NCI-H146 treated with DMSO at 0.1 percent for 48 hours (cell line): ENCODE measurements at regions not wholly inside any gene's neighbourhood (a gene's known extent, or its start where the extent isn't known, plus 50 kb on each side); places are given as distances from the start of the nearest gene placed in this dataset.

ENCODE experiments used
- DNase-seq: peaks from one replicate; lab custom pipeline; 2025; ENCODE audit not compliant: unreplicated experiment; lab: John Stamatoyannopoulos, UW

DNA sequence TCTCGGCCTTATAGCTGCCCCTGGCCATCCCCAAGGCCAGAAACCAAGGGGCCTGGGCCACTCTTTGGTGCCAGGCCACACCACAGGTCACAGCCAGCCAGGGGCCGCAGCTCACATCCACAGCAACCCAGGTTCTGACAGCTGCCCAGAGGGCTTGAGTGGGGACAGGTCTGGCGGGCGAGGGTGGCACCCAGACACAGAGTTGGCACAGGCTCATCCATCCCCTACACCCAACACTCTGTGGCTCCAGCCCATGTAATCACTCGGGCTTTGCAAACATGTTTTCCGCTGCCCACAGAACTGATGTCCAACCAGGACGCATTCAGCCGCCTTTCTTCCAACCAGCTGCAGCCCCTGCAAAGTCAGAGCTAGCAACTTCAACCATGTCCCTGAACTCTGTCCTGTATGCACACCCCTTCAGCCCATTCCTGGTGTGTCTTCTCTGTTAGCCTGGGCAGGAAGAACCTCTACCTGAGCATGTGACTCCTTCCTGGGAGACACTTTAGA lies 57.7 kb upstream of the PPP2R2D start:
- no peak for DNase-seq

DNA sequence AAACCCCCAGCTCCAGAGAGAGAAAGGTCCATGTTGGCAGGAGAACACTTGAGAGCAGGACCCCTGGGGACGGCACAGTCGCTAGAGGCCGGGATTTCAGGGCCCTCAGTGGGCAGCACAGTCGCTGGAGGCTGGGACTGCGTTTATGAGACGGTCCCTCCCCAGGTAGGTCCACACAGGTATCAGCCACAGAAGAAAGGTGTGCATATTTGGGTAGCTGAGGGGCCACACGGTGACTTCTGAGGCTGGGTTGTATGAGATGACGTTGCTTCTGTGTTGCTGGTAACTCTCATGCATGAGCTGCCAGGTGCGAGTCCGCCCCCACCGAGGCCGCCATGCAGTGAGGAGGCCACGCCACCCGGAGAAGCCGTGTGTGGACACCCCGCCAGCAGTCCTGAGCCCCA lies 56.9 kb upstream of the PPP2R2D start:
- DNase-seq = no peak

DNA sequence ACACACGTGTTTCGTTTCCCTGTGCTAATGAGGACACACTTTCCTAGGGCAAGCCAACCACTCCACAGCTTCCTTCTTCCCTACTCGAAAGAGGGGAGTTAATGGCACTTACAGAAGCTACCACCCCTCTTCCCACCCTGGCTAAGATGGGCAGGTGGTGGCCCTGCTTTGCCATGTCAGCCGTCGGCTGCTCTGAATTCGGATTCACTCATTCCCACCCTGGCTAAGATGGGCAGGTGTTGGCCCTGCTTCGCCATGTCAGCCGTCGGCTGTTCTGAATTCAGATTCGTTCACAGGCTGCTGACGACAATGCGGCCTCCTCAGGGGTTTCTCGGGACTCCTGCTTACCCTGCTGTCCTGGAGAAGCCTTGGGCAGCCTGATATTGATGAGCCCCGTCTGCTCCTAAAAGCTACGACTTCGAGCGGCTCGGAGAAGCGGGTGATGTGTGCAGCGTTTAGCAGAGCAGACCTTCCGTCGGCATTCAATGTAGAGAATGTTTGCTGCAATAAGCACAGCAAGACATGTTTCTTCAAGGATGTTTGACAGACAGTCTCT lies 56.2 kb upstream of the PPP2R2D start:
- DNase-seq = no peak

DNA sequence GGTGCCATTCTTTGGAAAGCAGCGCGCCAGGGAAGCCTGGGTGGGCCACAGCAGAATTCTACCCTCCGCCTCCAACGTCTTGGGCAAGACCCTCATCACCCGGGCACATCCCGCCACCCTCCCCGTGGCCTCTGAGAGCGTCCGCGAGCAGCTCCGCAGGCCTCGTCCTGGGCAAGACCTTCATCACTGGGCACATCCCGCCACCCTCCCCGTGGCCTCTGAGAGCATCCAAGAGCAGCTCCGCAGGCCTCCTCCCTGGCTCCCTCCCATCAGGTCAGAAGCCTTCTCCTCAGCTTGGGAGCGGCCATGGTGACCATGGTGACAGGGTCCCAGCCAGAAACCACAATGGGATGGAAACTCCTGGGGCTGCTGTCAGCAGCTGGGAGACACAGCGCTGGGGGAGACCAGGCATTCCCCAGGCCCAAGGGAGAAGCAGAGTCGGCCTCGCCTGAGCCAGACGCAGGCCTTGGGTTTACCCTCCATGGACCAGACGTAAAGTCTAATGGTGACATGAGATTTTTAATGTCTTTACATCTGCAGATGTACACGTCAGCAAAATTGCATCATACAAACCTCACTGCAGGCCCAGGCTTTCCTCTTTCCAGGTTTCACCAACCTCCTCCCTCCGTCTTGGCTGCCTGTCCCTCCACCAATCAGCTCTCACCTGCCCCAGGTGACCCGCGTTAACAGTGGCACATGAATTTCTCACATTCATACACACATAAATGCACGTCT lies 55.1 kb upstream of the PPP2R2D start:
- DNase-seq = no peak

DNA sequence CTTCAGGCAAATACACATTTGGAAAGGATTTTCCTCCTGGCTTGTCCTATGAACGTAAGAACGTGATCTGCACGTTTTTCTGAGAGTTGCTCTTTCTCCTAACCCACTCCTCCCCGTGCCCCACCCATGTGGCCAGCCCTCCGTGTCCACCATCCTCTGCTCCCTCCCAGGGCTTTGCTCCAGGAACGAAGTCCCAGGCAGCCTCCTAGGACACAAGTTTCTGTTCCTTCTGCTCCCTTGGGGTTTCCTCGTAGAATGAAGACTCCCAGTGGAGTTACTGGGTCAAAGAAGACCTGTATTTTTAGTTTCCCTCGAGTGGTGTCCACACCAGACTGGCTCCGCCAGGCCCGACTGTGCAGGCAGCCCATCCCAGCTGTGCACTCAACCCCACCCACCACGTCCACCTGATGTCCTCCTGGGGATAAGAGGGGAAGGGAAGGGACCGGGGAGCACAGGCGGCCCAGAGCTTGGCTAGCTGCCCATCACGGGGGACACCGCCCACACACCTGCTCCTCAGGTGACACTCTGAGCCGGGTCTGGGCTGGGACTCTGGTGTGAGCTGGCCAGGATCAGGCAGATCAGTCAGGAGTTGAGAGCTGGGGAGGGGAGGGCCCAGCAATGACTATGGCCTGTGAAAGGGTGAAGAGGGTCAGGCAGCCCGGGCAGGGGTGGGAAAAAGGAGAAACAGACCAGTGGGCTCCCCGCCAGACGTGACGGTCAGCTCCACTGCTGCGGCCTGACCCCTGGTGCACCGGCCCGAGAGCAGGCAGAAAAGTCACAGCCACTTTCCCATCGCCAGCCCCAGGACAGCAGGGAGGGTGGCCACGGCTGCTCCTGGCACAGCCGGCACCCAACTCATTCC lies 54.3 kb upstream of the PPP2R2D start:
- DNase-seq = no peak

DNA sequence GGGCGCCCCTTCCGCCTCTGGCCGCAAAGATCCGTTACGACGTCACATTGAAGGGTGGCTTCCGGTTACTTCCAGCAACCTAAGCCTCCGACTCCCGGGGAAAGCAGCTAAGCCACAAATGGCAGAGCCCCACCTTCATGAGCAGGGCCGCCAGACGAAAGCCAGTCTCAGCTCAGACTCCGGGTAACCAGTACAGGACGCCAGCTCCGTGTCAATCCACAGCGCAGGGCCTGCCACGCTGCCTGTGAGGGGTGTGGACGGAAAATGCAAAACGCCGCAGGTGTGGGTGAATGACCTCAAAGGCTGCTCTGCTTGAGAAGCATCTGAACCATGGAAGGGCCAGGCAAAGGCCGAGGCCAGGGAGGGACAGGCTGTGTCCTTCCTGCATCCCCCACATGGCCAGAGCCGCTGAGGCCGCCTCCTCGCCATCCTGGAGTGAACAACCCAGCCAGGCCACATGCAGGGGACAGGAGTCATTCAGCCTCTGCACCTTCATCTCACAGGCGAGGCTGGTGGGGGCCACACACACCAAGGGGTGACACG lies 53.5 kb upstream of the PPP2R2D start:
- no peak for DNase-seq

DNA sequence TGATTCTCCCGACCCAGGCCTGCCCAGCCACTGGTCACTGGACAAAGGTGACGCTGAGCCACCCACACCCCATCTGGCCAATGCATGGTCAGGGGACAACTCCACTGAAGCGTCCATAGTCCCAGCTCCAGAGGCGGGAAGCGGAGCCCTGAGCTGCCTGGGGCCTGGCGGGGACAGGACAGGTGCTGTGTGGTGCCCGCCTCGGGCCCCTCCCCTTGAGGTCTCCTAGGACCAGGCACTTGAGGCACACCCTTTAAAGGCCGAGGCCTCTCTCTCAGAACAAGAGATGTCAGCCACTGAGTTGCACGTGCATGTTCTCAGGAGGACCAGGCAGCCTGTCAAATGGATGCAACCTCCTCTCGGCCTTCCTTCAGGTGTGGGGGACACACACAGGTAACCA lies 52.5 kb upstream of the PPP2R2D start:
- no peak for DNase-seq

DNA sequence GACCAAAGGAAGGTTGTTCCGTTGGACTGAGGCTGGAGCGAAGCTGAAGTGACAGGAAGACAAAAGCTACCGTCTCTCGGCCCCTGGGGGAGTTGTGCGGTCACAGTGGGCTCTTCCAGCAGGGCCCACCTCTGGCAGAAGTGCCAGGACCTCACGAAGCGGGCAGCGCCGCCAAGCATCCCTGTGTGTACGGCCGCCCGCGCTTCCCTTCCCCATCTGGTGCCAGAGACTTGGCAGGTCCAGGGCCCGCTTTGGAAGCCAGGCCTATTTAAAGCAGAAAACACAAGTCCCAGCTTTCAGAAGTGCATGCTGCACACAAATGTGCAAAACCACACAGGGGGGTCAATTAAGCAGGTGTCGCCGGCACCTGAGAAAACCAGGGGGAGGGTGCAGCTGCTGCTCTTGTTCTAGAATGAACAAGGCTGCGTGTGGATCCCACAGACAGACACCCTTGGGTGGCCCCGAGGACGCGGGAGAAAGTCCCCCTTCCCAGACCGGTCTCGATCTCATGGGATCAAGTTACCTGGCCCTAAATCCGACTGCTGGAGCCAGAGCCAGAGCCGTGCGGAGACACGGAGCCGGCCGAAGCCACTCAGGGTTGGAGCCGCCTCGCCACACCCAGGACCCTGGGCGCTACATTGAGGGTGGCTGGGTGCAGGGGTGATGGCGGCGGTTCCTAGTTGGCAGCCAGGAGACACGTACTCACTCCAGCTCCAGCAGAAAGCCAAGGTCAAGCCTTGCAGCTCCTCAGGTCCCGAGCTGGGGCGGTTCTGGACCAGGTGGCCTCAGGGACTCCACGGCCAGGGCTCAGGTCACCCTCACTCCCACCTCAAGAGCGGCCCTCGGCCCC lies 51.8 kb upstream of the PPP2R2D start:
- DNase-seq = no peak

DNA sequence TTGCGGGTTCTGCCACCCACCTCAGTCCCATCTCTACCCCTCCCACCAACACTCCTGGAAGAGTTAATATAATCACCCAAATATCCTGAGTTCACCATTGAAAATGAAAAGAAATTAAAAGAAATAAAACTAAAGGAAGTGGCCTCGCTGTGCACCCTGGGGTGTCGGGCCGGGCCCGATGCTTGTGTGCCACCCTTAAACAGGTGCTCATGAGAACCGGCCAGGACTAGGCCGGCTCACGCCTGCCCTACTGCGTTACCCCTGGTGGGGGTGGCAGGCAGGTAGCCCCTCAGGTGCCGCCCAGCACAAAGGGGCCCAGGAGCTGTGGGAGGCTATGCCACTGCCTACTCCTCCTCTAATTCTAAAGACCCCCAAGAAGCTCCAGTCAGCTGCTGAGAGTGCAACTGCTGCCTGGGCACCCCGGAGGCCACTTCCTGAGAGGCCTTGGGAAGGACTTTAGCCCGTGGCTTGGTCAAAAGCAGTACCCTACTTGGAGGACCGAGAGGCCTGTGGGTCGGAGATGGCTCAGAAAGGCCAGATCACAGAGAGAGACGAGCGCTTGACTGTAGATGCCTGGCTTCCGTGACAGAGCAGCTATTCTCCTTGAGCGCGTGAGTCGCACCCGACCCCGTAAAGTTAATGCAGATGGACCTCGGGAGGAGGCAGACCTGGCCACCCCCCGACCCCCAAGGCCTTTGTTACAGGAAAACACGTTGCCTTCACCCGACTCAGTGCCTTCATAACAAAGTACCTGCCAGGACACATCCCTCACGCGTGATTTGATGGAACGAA lies 51.0 kb upstream of the PPP2R2D start:
- DNase-seq = no peak

DNA sequence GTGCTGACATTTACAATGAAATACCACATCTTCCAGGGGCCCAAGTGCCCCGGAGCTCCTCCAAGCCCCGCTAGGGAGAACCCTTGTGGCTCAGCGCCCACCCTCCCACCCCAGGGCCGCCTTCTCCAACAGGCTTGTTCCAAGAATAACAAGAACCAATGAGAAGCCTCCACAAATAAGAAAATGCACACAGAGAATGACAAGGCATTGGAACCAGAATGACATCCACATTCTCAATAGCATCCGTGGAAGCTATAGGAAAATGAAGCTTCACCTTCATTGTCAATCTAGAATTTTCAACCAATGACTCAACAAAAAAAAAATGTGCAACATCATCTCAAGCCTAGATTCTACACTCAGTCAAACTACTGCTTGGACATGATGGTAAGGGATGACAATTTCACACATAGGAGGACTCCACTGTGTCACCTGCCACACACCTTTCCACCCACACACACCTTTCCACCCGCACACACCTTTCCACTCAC lies 50.4 kb upstream of the PPP2R2D start:
- no peak for DNase-seq
